ENCODE measurements at regions not wholly inside any gene's neighbourhood (a gene's known extent, or its start where the extent isn't known, plus 50 kb on each side); places are given as distances from the start of the nearest gene placed in this dataset.

DNA sequence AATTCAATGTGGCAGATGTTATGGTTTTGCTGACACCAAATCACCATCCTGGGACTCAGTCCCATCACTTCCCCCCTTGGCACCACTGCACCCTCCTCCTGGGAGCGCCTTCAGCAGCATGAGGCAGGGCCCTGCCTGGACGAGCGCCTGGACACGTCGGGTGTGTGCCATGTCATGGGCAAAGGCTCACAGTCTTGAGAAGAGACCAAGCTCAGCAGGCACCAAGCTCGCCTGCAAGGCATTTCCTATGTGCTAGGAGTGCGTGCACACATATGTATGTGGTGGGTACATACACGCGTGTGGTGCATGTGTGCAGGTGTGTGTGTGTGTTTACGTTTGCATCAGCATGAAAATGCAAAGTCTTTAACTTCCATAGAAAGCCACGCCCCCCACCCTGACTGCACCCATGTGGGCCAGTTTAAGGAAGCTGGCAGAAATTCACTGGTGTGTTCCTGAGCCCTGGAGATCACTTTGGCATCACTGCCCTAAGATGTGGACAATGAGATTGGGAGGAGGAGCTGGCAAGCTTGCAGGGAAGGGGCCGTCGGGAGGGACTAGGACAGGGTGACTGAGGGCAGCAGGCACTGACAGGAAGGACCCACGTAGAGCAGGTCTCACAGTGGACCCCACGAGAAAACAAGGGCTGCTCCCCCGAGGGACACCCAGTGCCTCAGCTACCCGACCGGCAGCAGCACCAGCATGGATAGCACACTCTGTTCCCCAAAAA is 169.9 kb upstream of the PPP2R2D start:
- 97% methylated on average over 13 of the region's 18 CpGs for WGBS (ENCODE audit: insufficient coverage)
- Mint-ChIP-seq H3K36me3 (no peaks in the 10 kb centered on the region), H3K4me1 (peaks cover 6% of the 10 kb centered on the region), H3K27me3 (ENCODE audit: low read depth in 3 of 3) (peaks cover 3 to 8% (median 8%) of the 10 kb centered on the region in 3 donors), H3K9me3 (peaks cover 1 to 10% (median 3%) of the 10 kb centered on the region in 7 donors), H3K27ac (no peak overlapping the region), H3K4me3 (no peak overlapping the region)
- Histone ChIP-seq H3K4me1 (ENCODE audit: control insufficient read depth in 1 of 2, insufficient read depth in 2 of 2, low read length in 2 of 2) (no peaks in the 10 kb centered on the region), H3K79me2 (ENCODE audit: insufficient read depth, low read length) (no peaks in the 10 kb centered on the region), H2AFZ (ENCODE audit: insufficient read depth, low read depth, low read length, poor library complexity, severe bottlenecking) (no peak overlapping the region), H3K9me3 (replicated peaks in 1 of 2; ENCODE audit: control insufficient read depth in 1 of 2, insufficient read depth in 1 of 2, low read length in 2 of 2) (peaks cover 0 to 9% of the 10 kb centered on the region in 2 donors), H4K20me1 (ENCODE audit: insufficient read depth, low read length) (no peaks in the 10 kb centered on the region), H3K27ac (ENCODE audit: low read depth in 1 of 2, low read length in 2 of 2) (no peak overlapping the region), H3K36me3 (replicated peaks in 1 of 2; ENCODE audit: control insufficient read depth in 1 of 2, insufficient read depth in 2 of 2, low read length in 2 of 2) (no peaks in the 10 kb centered on the region), H3K27me3 (ENCODE audit: control insufficient read depth in 2 of 2, insufficient read depth in 2 of 2, low read length in 2 of 2) (no peaks in the 10 kb centered on the region), H3K4me3 (replicated peaks in 1 of 3; ENCODE audit: low read depth in 2 of 3, low read length in 3 of 3) (no peak overlapping the region), H3K9ac (ENCODE audit: insufficient read depth, low read length, poor library complexity, severe bottlenecking) (no peak overlapping the region), H3K4me2 (replicated peaks; ENCODE audit: extremely low read depth, low read length, poor library complexity, severe bottlenecking) (no peak overlapping the region)
- intact Hi-C loops (cut with micrococcal nuclease) = no loop called here
- no peak for DNase-seq
- TF ChIP-seq CTCF (IDR thresholded peaks at IDR 0.05) = no peak

GRCh38 chr10:131731780-131732630 is 168.8 kb upstream of the PPP2R2D start:
- Histone ChIP-seq H3K4me3 (replicated peaks in 1 of 3; ENCODE audit: low read depth in 2 of 3, low read length in 3 of 3) (no peak overlapping the region), H2AFZ (ENCODE audit: insufficient read depth, low read depth, low read length, poor library complexity, severe bottlenecking) (no peak overlapping the region), H3K36me3 (replicated peaks in 1 of 2; ENCODE audit: control insufficient read depth in 1 of 2, insufficient read depth in 2 of 2, low read length in 2 of 2) (no peaks in the 10 kb centered on the region), H3K79me2 (ENCODE audit: insufficient read depth, low read length) (no peaks in the 10 kb centered on the region), H3K4me1 (ENCODE audit: control insufficient read depth in 1 of 2, insufficient read depth in 2 of 2, low read length in 2 of 2) (no peaks in the 10 kb centered on the region), H3K4me2 (replicated peaks; ENCODE audit: extremely low read depth, low read length, poor library complexity, severe bottlenecking) (no peak overlapping the region), H3K27me3 (ENCODE audit: control insufficient read depth in 2 of 2, insufficient read depth in 2 of 2, low read length in 2 of 2) (no peaks in the 10 kb centered on the region), H4K20me1 (ENCODE audit: insufficient read depth, low read length) (no peaks in the 10 kb centered on the region), H3K9me3 (replicated peaks in 1 of 2; ENCODE audit: control insufficient read depth in 1 of 2, insufficient read depth in 1 of 2, low read length in 2 of 2) (peaks cover 0 to 9% of the 10 kb centered on the region in 2 donors), H3K9ac (ENCODE audit: insufficient read depth, low read length, poor library complexity, severe bottlenecking) (no peak overlapping the region), H3K27ac (ENCODE audit: low read depth in 1 of 2, low read length in 2 of 2) (no peak overlapping the region)
- no peak for DNase-seq
- Mint-ChIP-seq H3K27ac (no peak overlapping the region), H3K27me3 (ENCODE audit: low read depth in 3 of 3) (peaks cover 3 to 6% (median 5%) of the 10 kb centered on the region in 3 donors), H3K4me1 (no peaks in the 10 kb centered on the region), H3K36me3 (no peaks in the 10 kb centered on the region), H3K9me3 (peaks cover 1 to 10% (median 3%) of the 10 kb centered on the region in 7 donors), H3K4me3 (no peak overlapping the region)
- intact Hi-C loops (cut with micrococcal nuclease) = no loop called here
- WGBS (ENCODE audit: insufficient coverage) = 93% methylated on average over 6 of the region's 9 CpGs
- TF ChIP-seq CTCF (IDR thresholded peaks at IDR 0.05) = no peak

Measured in CD14-positive monocyte (primary cell).